CD14-positive monocyte (primary cell): ENCODE measurements at regions not wholly inside any gene's neighbourhood (a gene's known extent, or its start where the extent isn't known, plus 50 kb on each side); places are given as distances from the start of the nearest gene placed in this dataset.

ENCODE experiments used
- DNase-seq, 3 donors: peaks; one replicate each; pipeline ENCODE4 v3.0.0-alpha.2; 2011 to 2022
- H2AFZ ChIP-seq: 2 replicates; pipeline ENCODE4 v1.6.0; 2012; ENCODE audit warnings: mild to moderate bottlenecking, low read depth, low read length, inconsistent platforms; ENCODE audit not compliant: insufficient read depth, poor library complexity, severe bottlenecking
- H3K27ac ChIP-seq, 2 donors: 1 replicate in 1 of 2; 2 replicates in 1 of 2; pipeline ENCODE4 v1.5.1; 2012 to 2013; ENCODE audit warnings: low read length in 2 of 2, control low read depth in 1 of 2, inconsistent platforms in 1 of 2, low read depth in 1 of 2, mild to moderate bottlenecking in 1 of 2
- H3K27me3 ChIP-seq, 2 donors: one replicate each; pipeline versions ENCODE4 v1.6.0 to v1.6.1; 2011 to 2013; ENCODE audit warnings: low read length in 2 of 2; ENCODE audit not compliant: control insufficient read depth in 2 of 2, insufficient read depth in 2 of 2
- H3K36me3 ChIP-seq, 2 donors: replicated peaks in 1 of 2; 1 replicate in 1 of 2; 2 replicates in 1 of 2; pipeline versions ENCODE4 v1.5.1 to v1.6.1; 2012 to 2013; ENCODE audit warnings: low read length in 2 of 2, control low read depth in 1 of 2, inconsistent platforms in 1 of 2, mild to moderate bottlenecking in 1 of 2; ENCODE audit not compliant: insufficient read depth in 2 of 2, control insufficient read depth in 1 of 2
- H3K4me1 ChIP-seq, 2 donors: 1 replicate in 1 of 2; 2 replicates in 1 of 2; pipeline versions ENCODE4 v1.5.1 to v1.6.1; 2012 to 2013; ENCODE audit warnings: low read length in 2 of 2, control low read depth in 1 of 2, inconsistent platforms in 1 of 2, mild to moderate bottlenecking in 1 of 2, moderate library complexity in 1 of 2; ENCODE audit not compliant: insufficient read depth in 2 of 2, control insufficient read depth in 1 of 2
- H3K4me2 ChIP-seq: replicated peaks from 2 replicates; pipeline ENCODE3; 2012; ENCODE audit warnings: low read length, moderate library complexity, mild to moderate bottlenecking; ENCODE audit not compliant: poor library complexity, severe bottlenecking; ENCODE audit errors: extremely low read depth
- H3K4me3 ChIP-seq, 3 experiments: fragments of 200-600 bp in 1 of 3; sonication (generic) in 1 of 3; replicated peaks in 1 of 3; 1 replicate in 2 of 3; 2 replicates in 1 of 3; pipeline ENCODE4 v1.5.1; 2011 to 2013; ENCODE audit warnings: low read length in 3 of 3, mild to moderate bottlenecking in 3 of 3, control low read depth in 2 of 3, low read depth in 2 of 3, inconsistent platforms in 1 of 3, moderate library complexity in 1 of 3
- H3K79me2 ChIP-seq: 2 replicates; pipeline ENCODE4 v1.6.0; 2012; ENCODE audit warnings: mild to moderate bottlenecking, control low read depth, inconsistent platforms, low read length, moderate library complexity; ENCODE audit not compliant: insufficient read depth
- H3K9ac ChIP-seq: 2 replicates; pipeline ENCODE4 v1.6.0; 2017; ENCODE audit warnings: low read length, mild to moderate bottlenecking; ENCODE audit not compliant: insufficient read depth, poor library complexity, severe bottlenecking
- H3K9me3 ChIP-seq, 2 donors: replicated peaks in 1 of 2; 1 replicate in 1 of 2; 2 replicates in 1 of 2; pipeline versions ENCODE4 v1.5.1 to v1.6.1; 2012 to 2013; ENCODE audit warnings: low read length in 2 of 2, control low read depth in 1 of 2; ENCODE audit not compliant: control insufficient read depth in 1 of 2, insufficient read depth in 1 of 2
- H4K20me1 ChIP-seq: 2 replicates; pipeline ENCODE4 v1.6.0; 2012; ENCODE audit warnings: mild to moderate bottlenecking, low read length, control low read depth, moderate library complexity; ENCODE audit not compliant: insufficient read depth
- H3K27ac Mint-ChIP-seq, 7 donors: one replicate each; pipeline ENCODE4 v1.8.0; 2020; ENCODE audit warnings: mild to moderate bottlenecking in 7 of 7, mixed read lengths in 7 of 7, moderate library complexity in 6 of 7, inconsistent platforms in 2 of 7
- H3K27me3 Mint-ChIP-seq, 3 donors: one replicate each; pipeline ENCODE4 v1.8.0; 2021 to 2022; ENCODE audit warnings: low read depth in 3 of 3, mild to moderate bottlenecking in 3 of 3, mixed read lengths in 3 of 3, moderate library complexity in 3 of 3, inconsistent platforms in 1 of 3
- H3K36me3 Mint-ChIP-seq, 2 donors: one replicate each; pipeline ENCODE4 v1.8.0; 2020; ENCODE audit warnings: mixed read lengths in 2 of 2, inconsistent platforms in 1 of 2, mild to moderate bottlenecking in 1 of 2
- H3K4me1 Mint-ChIP-seq: one replicate; pipeline ENCODE4 v1.8.0; 2020; ENCODE audit warnings: mild to moderate bottlenecking, mixed read lengths
- H3K4me3 Mint-ChIP-seq, 2 donors: one replicate each; pipeline ENCODE4 v1.8.0; 2020; ENCODE audit warnings: mild to moderate bottlenecking in 2 of 2, mixed read lengths in 2 of 2, moderate library complexity in 1 of 2
- H3K9me3 Mint-ChIP-seq, 7 donors: one replicate each; pipeline ENCODE4 v1.8.0; 2020 to 2022; ENCODE audit warnings: mixed read lengths in 7 of 7, mild to moderate bottlenecking in 6 of 7, moderate library complexity in 6 of 7, inconsistent platforms in 2 of 7
- WGBS: methylation state at CpG from one replicate; pipeline ENCODE4 v1.1.5; 2013; ENCODE audit warnings: missing lambda C conversion rate; ENCODE audit not compliant: insufficient coverage; 5-methylcytosine and 5-hydroxymethylcytosine counted together
- intact Hi-C, 2 donors: fragments of 100-400 bp; cut with micrococcal nuclease; formaldehyde crosslinking; loops; one replicate each; pipeline versions ENCODE4 v1.15.0 to v1.15.1; 2023
- TF ChIP-seq, protein P1 (sequence below): fragments of 200-600 bp; IDR thresholded peaks from one replicate; pipeline ENCODE4 v1.8.0; 2022; ENCODE audit warnings: antibody characterized with exemption, mild to moderate bottlenecking

DNA sequence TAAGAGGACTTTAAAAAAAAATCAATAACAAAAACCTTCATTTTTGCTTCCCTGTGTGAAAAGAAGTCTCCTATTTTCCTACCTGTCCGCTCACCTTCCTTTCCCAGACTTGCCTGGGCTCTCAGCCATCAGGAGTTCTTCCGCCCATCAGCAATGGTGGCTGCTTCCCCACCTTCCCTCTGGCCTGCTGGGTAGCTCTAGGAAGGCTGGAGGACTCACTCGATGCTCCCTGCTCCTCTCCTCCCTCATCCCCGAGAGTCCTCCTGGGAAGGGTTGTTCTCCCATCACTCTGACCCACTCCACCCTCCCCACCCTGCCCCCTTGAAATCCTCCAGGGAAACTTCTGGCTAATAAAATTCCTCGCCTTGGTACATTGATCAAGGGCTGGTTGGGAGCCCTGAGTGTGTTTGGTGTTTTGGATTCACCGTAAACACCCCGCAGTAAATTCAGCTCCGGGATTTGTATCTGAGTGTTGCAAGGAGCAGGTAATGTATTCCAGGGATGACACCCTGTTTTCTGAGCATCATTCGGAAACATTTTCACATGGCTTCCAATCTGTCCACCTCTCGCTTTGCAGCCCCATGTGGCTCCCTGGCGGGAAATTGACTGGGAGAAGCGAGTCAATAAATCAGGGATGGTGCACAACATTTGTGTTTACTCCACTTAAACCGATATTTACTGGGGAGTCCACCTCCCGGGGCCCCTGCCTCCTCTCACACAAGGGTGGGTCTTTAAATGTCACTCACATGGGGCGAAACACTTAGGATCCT, 126.4 kb upstream of the SDK1 start:
- Histone ChIP-seq H3K36me3 (no peaks in the 10 kb centered on the region), H3K27ac (no peak overlapping the region), H3K9ac (no peak overlapping the region), H4K20me1 (no peaks in the 10 kb centered on the region), H3K27me3 (no peaks in the 10 kb centered on the region), H2AFZ (no peak overlapping the region), H3K9me3 (peaks cover 4 to 5% of the 10 kb centered on the region in 2 donors), H3K4me3 (no peak overlapping the region), H3K4me1 (no peaks in the 10 kb centered on the region), H3K79me2 (no peaks in the 10 kb centered on the region), H3K4me2 (no peak overlapping the region)
- no peaks in the 10 kb centered on the region for H3K36me3 Mint-ChIP-seq
- intact Hi-C loops = no loop called here
- H3K4me1 Mint-ChIP-seq = no peaks in the 10 kb centered on the region
- H3K27ac Mint-ChIP-seq = no peak overlapping the region
- peaks cover 1 to 10% (median 3%) of the 10 kb centered on the region in 3 donors for H3K27me3 Mint-ChIP-seq
- WGBS = 92% methylated on average over 13 of the region's 15 CpGs
- TF ChIP-seq, protein P1, sequence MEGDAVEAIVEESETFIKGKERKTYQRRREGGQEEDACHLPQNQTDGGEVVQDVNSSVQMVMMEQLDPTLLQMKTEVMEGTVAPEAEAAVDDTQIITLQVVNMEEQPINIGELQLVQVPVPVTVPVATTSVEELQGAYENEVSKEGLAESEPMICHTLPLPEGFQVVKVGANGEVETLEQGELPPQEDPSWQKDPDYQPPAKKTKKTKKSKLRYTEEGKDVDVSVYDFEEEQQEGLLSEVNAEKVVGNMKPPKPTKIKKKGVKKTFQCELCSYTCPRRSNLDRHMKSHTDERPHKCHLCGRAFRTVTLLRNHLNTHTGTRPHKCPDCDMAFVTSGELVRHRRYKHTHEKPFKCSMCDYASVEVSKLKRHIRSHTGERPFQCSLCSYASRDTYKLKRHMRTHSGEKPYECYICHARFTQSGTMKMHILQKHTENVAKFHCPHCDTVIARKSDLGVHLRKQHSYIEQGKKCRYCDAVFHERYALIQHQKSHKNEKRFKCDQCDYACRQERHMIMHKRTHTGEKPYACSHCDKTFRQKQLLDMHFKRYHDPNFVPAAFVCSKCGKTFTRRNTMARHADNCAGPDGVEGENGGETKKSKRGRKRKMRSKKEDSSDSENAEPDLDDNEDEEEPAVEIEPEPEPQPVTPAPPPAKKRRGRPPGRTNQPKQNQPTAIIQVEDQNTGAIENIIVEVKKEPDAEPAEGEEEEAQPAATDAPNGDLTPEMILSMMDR = no peak
- DNase-seq = no peak
- no peak overlapping the region for H3K4me3 Mint-ChIP-seq
- peaks cover 3 to 14% (median 8%) of the 10 kb centered on the region in 7 donors for H3K9me3 Mint-ChIP-seq

DNA sequence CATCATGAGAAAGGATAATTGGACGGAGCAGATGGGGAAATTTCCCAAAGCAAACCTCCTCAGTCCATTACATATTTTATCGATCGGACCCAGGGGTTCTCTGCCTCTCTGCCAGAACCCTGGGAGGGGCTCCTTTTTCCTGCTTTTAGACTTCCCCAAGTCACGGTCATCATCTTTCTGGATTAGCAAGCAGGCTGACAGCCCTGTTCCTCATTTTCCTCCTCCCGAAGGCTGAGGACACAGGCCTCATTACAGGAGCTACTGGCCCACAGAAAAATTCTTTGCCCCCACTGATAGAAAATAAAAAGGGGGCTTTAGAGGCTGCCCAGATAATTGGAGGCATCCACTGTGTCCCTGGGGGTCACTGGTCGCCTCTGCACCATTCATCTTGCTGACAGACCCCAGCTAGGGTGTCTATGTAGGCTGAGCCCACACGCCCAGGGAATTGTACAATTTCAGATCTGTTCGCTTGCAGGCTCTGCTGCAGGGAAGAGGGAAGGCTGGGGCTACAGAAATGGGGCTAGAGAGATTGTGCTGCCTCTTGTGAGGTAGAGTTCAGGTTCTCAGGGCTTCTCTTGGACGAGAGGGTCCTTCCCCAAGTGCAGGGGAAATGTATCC, 125.7 kb upstream of the SDK1 start:
- Histone ChIP-seq H3K4me3 (no peak overlapping the region), H3K79me2 (no peaks in the 10 kb centered on the region), H3K4me1 (no peaks in the 10 kb centered on the region), H3K36me3 (no peaks in the 10 kb centered on the region), H3K27me3 (no peaks in the 10 kb centered on the region), H3K9ac (no peak overlapping the region), H3K9me3 (peaks cover 4 to 5% of the 10 kb centered on the region in 2 donors), H3K27ac (no peak overlapping the region), H4K20me1 (no peaks in the 10 kb centered on the region), H3K4me2 (no peak overlapping the region), H2AFZ (no peak overlapping the region)
- Mint-ChIP-seq H3K27me3 (peaks cover 1 to 11% (median 3%) of the 10 kb centered on the region in 3 donors), H3K36me3 (no peaks in the 10 kb centered on the region), H3K4me1 (no peaks in the 10 kb centered on the region), H3K4me3 (no peak overlapping the region), H3K9me3 (peaks cover 3 to 11% (median 8%) of the 10 kb centered on the region in 7 donors), H3K27ac (no peak overlapping the region)
- DNase-seq = no peak
- 71% methylated on average over 5 of the region's 9 CpGs for WGBS
- TF ChIP-seq, protein P1 = no peak
- intact Hi-C loops = no loop called here
